Endothelial cell of umbilical vein (primary cell): ENCODE measurements at regions not wholly inside any gene's neighbourhood (a gene's known extent, or its start where the extent isn't known, plus 50 kb on each side); places are given as distances from the start of the nearest gene placed in this dataset.

Experiments used
- BruUV-seq: library from RNA; stranded (reverse); fragments of 400-500 nt; replicated peaks from 2 replicates; lab custom pipeline; 2021; lab: Mats Ljungman, UMichigan
- CTCF ChIA-PET: fragments of 300-600, 350-600 bp; sonication (Branson Sonifier 250); formaldehyde crosslinking; loops from one replicate; lab custom pipeline; 2021; ENCODE audit warnings: antibody characterized with exemption, inconsistent platforms; lab: Charles Lee
- POLR2A ChIA-PET: fragments of 300-600, 350-600 bp; sonication (Branson Sonifier 250); formaldehyde crosslinking; loops from one replicate; lab custom pipeline; 2021; ENCODE audit warnings: antibody characterized with exemption, inconsistent platforms; lab: Charles Lee
- DNase-seq: peaks from one replicate; pipeline ENCODE4 v3.0.0-alpha.2; 2011; ENCODE audit warnings: low read depth, low spot score
- FAIRE-seq: peaks from 2 replicates; lab custom pipeline; 2011; peaks lifted over from hg19 to GRCh38; lab: Jason Lieb, UNC
- H2AFZ ChIP-seq: 2 replicates; pipeline ENCODE4 v1.6.0; 2012; ENCODE audit warnings: low read depth, low read length, control low read depth, inconsistent platforms
- H3K27ac ChIP-seq: 2 replicates; pipeline ENCODE4 v1.5.1; 2011; ENCODE audit warnings: low read depth, mild to moderate bottlenecking, control low read depth, low read length, moderate library complexity; ENCODE audit not compliant: insufficient read depth
- H3K27me3 ChIP-seq, 2 experiments: 2 replicates each; pipeline versions ENCODE4 v1.6.0 to v1.6.1; 2011; ENCODE audit warnings: low read length in 2 of 2, mixed read lengths in 1 of 2; ENCODE audit not compliant: control insufficient read depth in 2 of 2, insufficient read depth in 2 of 2
- H3K36me3 ChIP-seq, 2 experiments: 2 replicates in 1 of 2; 3 replicates in 1 of 2; pipeline ENCODE4 v1.5.1; 2011; ENCODE audit warnings: low read length in 2 of 2, mild to moderate bottlenecking in 1 of 2, moderate library complexity in 1 of 2; ENCODE audit not compliant: control insufficient read depth in 2 of 2, insufficient read depth in 2 of 2; ENCODE audit errors: extremely low read depth in 1 of 2
- H3K4me1 ChIP-seq: 3 replicates; pipeline ENCODE4 v1.5.1; 2011; ENCODE audit warnings: mild to moderate bottlenecking, low read length; ENCODE audit not compliant: control insufficient read depth, insufficient read depth; ENCODE audit errors: extremely low read depth
- H3K4me2 ChIP-seq: 2 replicates; pipeline ENCODE4 v1.6.1; 2011; ENCODE audit warnings: low read length, control low read depth, mixed read lengths; ENCODE audit not compliant: insufficient read depth
- H3K4me3 ChIP-seq, 3 experiments: fragments of 200-600 bp in 1 of 3; sonication (generic), shearing (Covaris generic) in 1 of 3; replicated peaks in 1 of 3; 2 replicates each; pipeline ENCODE4 v1.5.1; 2011 to 2016; ENCODE audit warnings: control low read depth in 3 of 3, low read length in 3 of 3, mild to moderate bottlenecking in 2 of 3, inconsistent platforms in 1 of 3, low read depth in 1 of 3, moderate library complexity in 1 of 3; ENCODE audit not compliant: insufficient read depth in 1 of 3
- H3K79me2 ChIP-seq: 2 replicates; pipeline ENCODE4 v1.6.0; 2012; ENCODE audit warnings: low read length, inconsistent platforms; ENCODE audit not compliant: control insufficient read depth, insufficient read depth
- H3K9ac ChIP-seq: replicated peaks from 2 replicates; pipeline ENCODE3; 2011; ENCODE audit warnings: low read length, control low read depth; ENCODE audit not compliant: insufficient read depth; ENCODE audit errors: extremely low read depth
- H3K9me1 ChIP-seq: replicated peaks from 3 replicates; pipeline ENCODE4 v1.6.0; 2011; ENCODE audit warnings: mild to moderate bottlenecking, low read length; ENCODE audit not compliant: control insufficient read depth, insufficient read depth; ENCODE audit errors: extremely low read depth
- H3K9me3 ChIP-seq: replicated peaks from 2 replicates; pipeline ENCODE4 v1.5.1; 2012; ENCODE audit warnings: low read length, inconsistent platforms; ENCODE audit not compliant: control insufficient read depth, insufficient read depth
- H4K20me1 ChIP-seq: replicated peaks from 2 replicates; pipeline ENCODE3; 2011; ENCODE audit warnings: mild to moderate bottlenecking, low read length; ENCODE audit not compliant: control insufficient read depth, insufficient read depth; ENCODE audit errors: extremely low read depth
- CTCF ChIP-seq, 2 donors: IDR thresholded peaks; 1 replicate in 1 of 2; 2 replicates in 1 of 2; pipeline ENCODE4 v1.5.1; 2011; ENCODE audit warnings: low read length in 2 of 2, mild to moderate bottlenecking in 2 of 2, moderate library complexity in 2 of 2, control low read depth in 1 of 2, inconsistent platforms in 1 of 2, low read depth in 1 of 2; ENCODE audit not compliant: insufficient read depth in 1 of 2; ENCODE audit errors: extremely low read depth in 1 of 2
- EZH2 ChIP-seq: IDR thresholded peaks from 2 replicates; pipeline ENCODE4 v1.6.1; 2012; ENCODE audit warnings: borderline replicate concordance, low read depth, mild to moderate bottlenecking, moderate library complexity, low read length, inconsistent platforms; ENCODE audit not compliant: severe bottlenecking
- FOS ChIP-seq: IDR thresholded peaks from 2 replicates; pipeline ENCODE4 v1.6.1; 2011; ENCODE audit warnings: mild to moderate bottlenecking, low read length, moderate library complexity, borderline replicate concordance; ENCODE audit not compliant: insufficient read depth
- GATA2 ChIP-seq: IDR thresholded peaks from 2 replicates; pipeline ENCODE4 v1.7.0; 2011; ENCODE audit warnings: low read depth, mild to moderate bottlenecking, moderate library complexity, mixed read lengths, low read length; ENCODE audit not compliant: insufficient read length, insufficient read depth
- JUN ChIP-seq: IDR thresholded peaks from 2 replicates; pipeline ENCODE4 v1.6.1; 2011; ENCODE audit warnings: borderline replicate concordance, low read depth; ENCODE audit not compliant: insufficient read length, insufficient read depth
- MAX ChIP-seq: IDR thresholded peaks from 2 replicates; pipeline ENCODE4 v1.6.1; 2011; ENCODE audit not compliant: insufficient read depth, insufficient read length
- MYC ChIP-seq: IDR thresholded peaks from one replicate; pipeline ENCODE4 v1.6.1; 2011; ENCODE audit warnings: mild to moderate bottlenecking, low read depth, low read length
- POLR2A ChIP-seq: IDR thresholded peaks from 2 replicates; pipeline ENCODE4 v1.6.1; 2012; ENCODE audit warnings: low read depth, mild to moderate bottlenecking, control low read depth, low read length
- POLR2AphosphoS5 ChIP-seq: IDR thresholded peaks from 2 replicates; pipeline ENCODE4 v1.6.1; 2012; ENCODE audit warnings: low read depth, mild to moderate bottlenecking, control low read depth, low read length, moderate library complexity; ENCODE audit not compliant: insufficient read depth
- dilution Hi-C: fragments of 300-500 bp; cut with MboI; formaldehyde crosslinking; loops from one replicate; pipeline ENCODE4 v1.15.0; 2019; ENCODE audit warnings: low sequenced_read_pairs; ENCODE audit not compliant: extremely low pct_ligation_motif_present
- intact Hi-C: fragments of 100-400 bp; cut with micrococcal nuclease; formaldehyde crosslinking; loops from one replicate; pipeline ENCODE4 v1.10.0; 2022

GRCh38 chr10:89870936-89871335, 169.5 kb downstream of the KIF20B start:
- intact Hi-C loops, result no loop called here
- Histone ChIP-seq H3K4me1 (no peaks in the 10 kb centered on the region), H3K27me3 (peaks cover 0 to 2% of the 10 kb centered on the region in 2 experiments), H3K9me3 (no peaks in the 10 kb centered on the region), H3K27ac (no peak overlapping the region), H2AFZ (no peak overlapping the region), H4K20me1 (no peaks in the 10 kb centered on the region), H3K9me1 (no peaks in the 10 kb centered on the region), H3K9ac (no peak overlapping the region), H3K4me3 (no peak overlapping the region), H3K4me2 (no peak overlapping the region), H3K79me2 (no peaks in the 10 kb centered on the region), H3K36me3 (no peaks in the 10 kb centered on the region)
- POLR2A ChIA-PET, result no interaction called here
- no TSS peak for BruUV-seq
- FAIRE-seq (no peak), DNase-seq (no peak)
- TF ChIP-seq EZH2 (no peak), MAX (no peak), MYC (no peak)
- CTCF ChIA-PET, result no interaction called here
- dilution Hi-C loops, result no loop called here

- no peak for TF ChIP-seq GATA2
- TF ChIP-seq POLR2AphosphoS5, result no peak
- no peak for TF ChIP-seq FOS
- TF ChIP-seq EZH2, result no peak
- TF ChIP-seq MAX, result no peak
- no peak for TF ChIP-seq MYC
- TF ChIP-seq CTCF (IDR thresholded peaks at IDR 0.05; ENCODE audit: extremely low read depth in 1 of 2, insufficient read depth in 1 of 2, low read depth in 1 of 2, low read length in 2 of 2), result no peak
- no peak for TF ChIP-seq JUN
- no peak for TF ChIP-seq POLR2A
- DNase-seq (no peak), FAIRE-seq (no peak)
- dilution Hi-C loops (no loop called here), intact Hi-C loops (no loop called here)
- Histone ChIP-seq H2AFZ (no peak overlapping the region), H3K9me3 (no peaks in the 10 kb centered on the region), H3K4me3 (no peak overlapping the region), H3K79me2 (no peaks in the 10 kb centered on the region), H3K9me1 (no peaks in the 10 kb centered on the region), H3K4me2 (no peak overlapping the region), H4K20me1 (no peaks in the 10 kb centered on the region), H3K27ac (no peak overlapping the region), H3K9ac (no peak overlapping the region), H3K4me1 (no peaks in the 10 kb centered on the region), H3K27me3 (no peaks in the 10 kb centered on the region), H3K36me3 (no peaks in the 10 kb centered on the region)
- ChIA-PET CTCF (no interaction called here), POLR2A (no interaction called here)
- no TSS peak for BruUV-seq
These were observed 171.7 kb downstream of the KIF20B start for GRCh38 chr10:89873055-89873454.
